Activated CD4-positive, alpha-beta memory T cell treated with anti-CD3 and anti-CD28 coated beads for 36 hours (primary cell): ENCODE measurements at regions not wholly inside any gene's neighbourhood (a gene's known extent, or its start where the extent isn't known, plus 50 kb on each side); places are given as distances from the start of the nearest gene placed in this dataset.

Source experiments
- CTCF ChIA-PET: fragments of 350-600 bp; sonication (Branson Sonifier 250); formaldehyde crosslinking; loops from one replicate; lab custom pipeline; 2021; ENCODE audit warnings: antibody characterized with exemption, inconsistent platforms; lab: Charles Lee
- POLR2A ChIA-PET: fragments of 350-600 bp; sonication (Branson Sonifier 250); formaldehyde crosslinking; loops from one replicate; lab custom pipeline; 2021; ENCODE audit warnings: antibody characterized with exemption; lab: Charles Lee
- DNase-seq: peaks from one replicate; pipeline ENCODE4 v3.0.0-alpha.2; 2020
- H3K27ac Mint-ChIP-seq: one replicate; pipeline ENCODE4 v1.8.0; 2021; ENCODE audit warnings: mixed read lengths
- H3K27me3 Mint-ChIP-seq: one replicate; pipeline ENCODE4 v1.8.0; 2021; ENCODE audit warnings: mixed read lengths
- H3K36me3 Mint-ChIP-seq: one replicate; pipeline ENCODE4 v1.8.0; 2021; ENCODE audit warnings: mixed read lengths
- H3K4me1 Mint-ChIP-seq: one replicate; pipeline ENCODE4 v1.8.0; 2021; ENCODE audit warnings: low read depth, mixed read lengths
- H3K4me3 Mint-ChIP-seq: one replicate; pipeline ENCODE4 v1.8.0; 2021; ENCODE audit warnings: mild to moderate bottlenecking, mixed read lengths
- H3K9me3 Mint-ChIP-seq: one replicate; pipeline ENCODE4 v1.8.0; 2021; ENCODE audit warnings: mixed read lengths
- intact Hi-C: fragments of 100-400 bp; cut with micrococcal nuclease; formaldehyde crosslinking; loops from one replicate; pipeline ENCODE4 v1.15.1; 2023

DNA sequence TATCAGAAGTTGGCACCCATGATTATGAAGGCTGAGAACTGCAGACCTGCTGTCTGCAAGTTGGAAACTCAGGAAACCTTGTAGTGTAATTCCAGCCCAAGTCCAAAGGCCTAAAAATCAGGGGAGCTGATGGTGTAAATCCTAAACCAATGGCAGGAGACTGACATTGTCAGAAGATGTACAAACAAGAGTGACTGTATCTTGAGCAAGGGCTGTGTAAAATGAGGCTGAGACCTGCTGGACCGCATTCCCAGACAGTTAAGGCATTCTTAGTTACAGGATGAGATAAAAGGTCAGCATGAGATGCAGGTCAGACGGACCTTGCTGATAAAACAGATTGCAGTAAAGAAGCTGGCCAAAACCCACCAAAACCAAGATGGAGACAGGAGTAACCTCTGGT is 147.7 kb downstream of the COG6 start:
- H3K4me1 Mint-ChIP-seq = peaks cover 13% of the 10 kb centered on the region
- H3K9me3 Mint-ChIP-seq = peaks cover 9% of the 10 kb centered on the region
- H3K27ac Mint-ChIP-seq = no peak overlapping the region
- H3K4me3 Mint-ChIP-seq = no peak overlapping the region
- no peak for DNase-seq
- POLR2A ChIA-PET = no interaction called here
- H3K27me3 Mint-ChIP-seq = no peaks in the 10 kb centered on the region
- CTCF ChIA-PET = no interaction called here
- intact Hi-C loops = no loop called here
- H3K36me3 Mint-ChIP-seq = peaks cover 2% of the 10 kb centered on the region

DNA sequence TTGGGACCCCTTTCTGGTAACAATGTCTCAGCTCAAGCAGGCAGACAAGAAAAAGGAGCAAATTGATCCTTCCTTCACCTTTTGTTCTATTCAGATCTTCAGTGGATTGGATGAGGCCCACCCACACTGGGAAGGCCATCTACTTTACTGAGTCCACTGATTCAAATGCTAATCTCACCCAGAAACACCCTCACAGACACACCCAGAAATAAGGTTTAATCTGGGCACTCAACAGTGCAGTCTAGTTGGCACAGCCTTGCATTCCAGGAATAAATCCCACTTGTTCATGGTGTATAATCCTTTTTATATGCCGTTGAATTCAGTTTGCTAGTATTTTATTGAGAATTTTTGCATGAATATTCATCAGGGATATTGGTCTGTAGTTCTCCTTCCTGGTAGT is 148.4 kb downstream of the COG6 start:
- Mint-ChIP-seq H3K36me3 (peaks cover 2% of the 10 kb centered on the region), H3K4me3 (no peak overlapping the region), H3K27me3 (no peaks in the 10 kb centered on the region), H3K4me1 (peaks cover 13% of the 10 kb centered on the region), H3K27ac (peak overlapping the region; percentile 23), H3K9me3 (peaks cover 9% of the 10 kb centered on the region)
- intact Hi-C loops = loop anchor here (1.0 kb wide), 1 partner anchor 28 kb away; no protein-coding TSS in a partner anchor
- no peak for DNase-seq
- CTCF ChIA-PET = no interaction called here
- POLR2A ChIA-PET = interaction anchor here (1.0 kb wide), 1 partner anchor 27 kb away, joined by 3 read pairs; no protein-coding TSS in a partner anchor

DNA sequence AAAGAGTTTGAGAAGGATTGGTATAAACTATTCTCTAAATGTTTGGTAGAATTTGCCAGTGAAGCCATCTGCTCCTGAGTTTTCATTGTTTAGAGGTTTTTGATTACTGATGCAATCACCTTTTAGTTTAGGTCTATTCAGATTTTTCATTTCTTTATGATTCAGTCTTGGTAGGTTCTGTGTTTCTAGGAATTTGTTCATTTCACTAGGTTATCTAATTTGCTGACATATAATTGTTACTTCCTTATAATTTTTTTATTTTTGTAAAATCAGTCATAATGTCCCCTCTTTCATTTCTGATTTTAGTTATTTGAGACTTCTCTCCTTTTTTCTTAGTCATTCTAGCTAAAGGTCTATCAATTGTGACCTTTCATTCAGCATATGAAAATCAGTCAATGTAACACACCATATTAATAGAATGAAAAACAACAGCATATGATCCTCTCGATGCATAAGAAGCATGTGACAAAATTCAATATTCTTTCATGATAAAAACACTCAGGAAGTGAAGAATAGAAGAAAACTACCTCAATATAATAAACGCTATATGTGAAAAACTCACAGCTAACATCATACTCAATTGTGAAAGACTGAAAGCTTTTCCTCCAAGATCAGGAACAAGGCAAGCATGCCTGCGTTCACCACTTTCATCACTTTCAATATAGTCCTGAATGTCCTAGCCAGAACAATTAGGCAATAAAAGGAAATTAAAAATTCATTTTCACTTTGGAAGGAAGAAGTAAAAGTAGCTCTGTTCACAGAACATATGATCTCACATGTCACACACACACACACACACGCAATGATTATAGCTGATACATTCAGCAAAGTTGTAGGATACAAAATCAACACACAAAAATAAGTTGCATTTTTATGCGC is 149.1 kb downstream of the COG6 start:
- CTCF ChIA-PET = interaction anchor here (1.0 kb wide), 1 partner anchor 35 kb away, joined by 3 read pairs; no protein-coding TSS in a partner anchor
- H3K27ac Mint-ChIP-seq = peak overlapping the region; percentile 23
- intact Hi-C loops = loop anchor here (1.0 kb wide), 1 partner anchor 28 kb away; no protein-coding TSS in a partner anchor
- no peak for DNase-seq
- H3K27me3 Mint-ChIP-seq = no peaks in the 10 kb centered on the region
- H3K9me3 Mint-ChIP-seq = peaks cover 9% of the 10 kb centered on the region
- POLR2A ChIA-PET = interaction anchor here (1.0 kb wide), 1 partner anchor 28 kb away, joined by 3 read pairs; no protein-coding TSS in a partner anchor
- peaks cover 13% of the 10 kb centered on the region for H3K4me1 Mint-ChIP-seq
- peaks cover 2% of the 10 kb centered on the region for H3K36me3 Mint-ChIP-seq
- H3K4me3 Mint-ChIP-seq = no peak overlapping the region

DNA sequence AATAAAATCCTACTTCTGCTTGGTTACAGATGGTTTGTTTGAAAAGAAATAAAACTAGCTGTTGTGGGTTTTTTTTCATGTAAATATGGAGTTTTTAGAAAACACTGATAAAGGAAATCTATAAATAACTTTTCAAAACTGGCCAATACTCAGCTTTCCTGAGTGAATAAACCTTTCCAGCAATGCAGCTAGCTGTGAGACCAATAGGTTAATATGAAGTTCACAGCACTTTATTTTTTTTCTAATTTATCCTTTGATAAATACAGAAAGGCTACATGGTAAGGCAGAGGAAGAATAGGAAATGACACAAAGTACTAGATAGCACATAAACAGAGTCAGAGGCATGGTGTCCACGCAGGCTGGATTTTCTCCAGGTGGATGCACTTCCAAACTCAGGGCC is 154.0 kb downstream of the COG6 start:
- H3K36me3 Mint-ChIP-seq = no peaks in the 10 kb centered on the region
- POLR2A ChIA-PET = no interaction called here

DNA sequence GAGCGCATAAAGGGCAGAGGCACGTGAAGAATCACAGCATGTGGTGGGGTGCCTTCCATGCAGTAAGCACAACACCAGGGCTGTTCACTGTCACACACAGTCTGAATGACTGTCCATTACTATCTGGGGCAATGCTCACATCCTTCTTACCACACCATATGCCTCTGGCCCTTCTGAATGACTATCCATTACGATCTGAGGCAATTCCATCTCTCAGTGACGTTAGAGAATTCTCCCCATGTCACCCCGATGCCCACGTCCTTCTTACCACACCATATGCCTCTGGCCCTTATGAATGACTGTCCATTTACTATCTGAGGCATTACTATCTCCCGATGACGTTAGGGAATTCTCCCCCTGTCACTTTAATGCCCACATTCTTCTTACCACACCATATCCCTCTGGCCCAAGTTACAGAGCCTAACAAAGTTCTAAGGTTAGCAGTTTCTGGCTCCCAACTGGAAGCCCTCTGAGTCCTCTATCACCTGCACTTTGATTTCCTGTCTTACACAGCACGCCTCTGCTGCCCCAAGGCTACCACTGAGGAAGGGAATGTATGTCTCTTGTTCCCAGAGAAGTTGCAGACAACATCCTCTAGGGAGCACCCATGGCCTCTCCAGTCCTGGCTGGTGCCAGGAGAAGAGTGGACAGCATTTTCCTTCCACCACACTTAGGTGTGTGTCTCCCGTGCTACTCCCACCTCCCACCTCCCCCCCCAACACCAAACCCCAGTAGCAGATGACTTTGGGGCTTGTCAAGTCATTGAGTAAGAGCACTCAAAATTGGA is 154.8 kb downstream of the COG6 start:
- Mint-ChIP-seq H3K4me3 (no peak overlapping the region), H3K4me1 (no peaks in the 10 kb centered on the region), H3K9me3 (no peaks in the 10 kb centered on the region), H3K27ac (no peak overlapping the region), H3K27me3 (no peaks in the 10 kb centered on the region), H3K36me3 (no peaks in the 10 kb centered on the region)
- DNase-seq = no peak
- POLR2A ChIA-PET = no interaction called here
- intact Hi-C loops = no loop called here
- CTCF ChIA-PET = no interaction called here

More for the DNA sequence above, 154.0 kb downstream of the COG6 start:
- no peak overlapping the region for H3K27ac Mint-ChIP-seq
- no peak for DNase-seq
- intact Hi-C loops = no loop called here
- CTCF ChIA-PET = no interaction called here
- H3K4me1 Mint-ChIP-seq = peaks cover 3% of the 10 kb centered on the region
- H3K9me3 Mint-ChIP-seq = no peaks in the 10 kb centered on the region
- H3K27me3 Mint-ChIP-seq = no peaks in the 10 kb centered on the region
- H3K4me3 Mint-ChIP-seq = no peak overlapping the region

DNA sequence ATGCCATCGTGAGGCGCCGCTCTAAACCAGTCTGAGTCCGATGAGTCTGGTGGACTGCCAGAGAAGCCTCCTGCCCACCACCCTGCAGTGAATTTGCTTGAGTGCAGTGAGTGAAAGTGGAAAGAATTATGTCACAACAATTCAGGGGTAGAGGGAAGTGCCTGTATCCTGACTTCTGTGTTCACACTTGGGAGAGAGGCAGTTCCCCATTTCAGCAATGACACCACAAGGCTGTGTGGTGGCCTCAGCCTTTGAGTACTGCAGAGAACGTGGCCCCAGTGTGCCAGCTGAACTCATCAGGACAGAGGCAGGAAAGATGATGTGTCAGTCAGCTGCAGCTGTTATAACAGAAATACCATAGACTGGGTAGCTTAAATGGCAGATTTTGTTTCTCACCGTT is 155.6 kb downstream of the COG6 start:
- no peaks in the 10 kb centered on the region for H3K9me3 Mint-ChIP-seq
- no peak for DNase-seq
- H3K36me3 Mint-ChIP-seq = no peaks in the 10 kb centered on the region
- no peaks in the 10 kb centered on the region for H3K4me1 Mint-ChIP-seq
- no peak overlapping the region for H3K4me3 Mint-ChIP-seq
- intact Hi-C loops = no loop called here
- H3K27me3 Mint-ChIP-seq = no peaks in the 10 kb centered on the region
- ChIA-PET POLR2A (no interaction called here), CTCF (no interaction called here)
- H3K27ac Mint-ChIP-seq = no peak overlapping the region

DNA sequence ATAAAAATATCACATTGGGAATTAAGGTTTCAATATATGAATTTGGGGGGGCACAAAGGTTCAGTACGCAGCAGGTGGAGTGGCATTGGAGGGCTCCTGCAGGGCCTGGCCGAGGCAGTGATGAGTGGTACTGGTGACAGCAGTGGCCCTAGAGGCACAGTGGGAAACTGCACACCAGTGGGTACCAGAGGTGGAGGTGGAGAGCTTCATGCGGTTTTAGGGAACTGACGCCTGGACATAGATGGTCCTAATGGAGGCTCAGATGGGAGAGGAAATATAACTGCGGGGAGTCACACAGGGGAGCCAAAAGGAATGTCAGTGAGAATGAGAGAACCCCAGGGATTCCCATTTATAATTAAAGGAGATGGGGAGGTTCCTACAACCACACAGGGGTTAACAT is 156.2 kb downstream of the COG6 start:
- intact Hi-C loops = no loop called here
- Mint-ChIP-seq H3K36me3 (no peaks in the 10 kb centered on the region), H3K9me3 (no peaks in the 10 kb centered on the region), H3K27me3 (no peaks in the 10 kb centered on the region), H3K4me3 (no peak overlapping the region), H3K27ac (no peak overlapping the region), H3K4me1 (no peaks in the 10 kb centered on the region)
- POLR2A ChIA-PET = no interaction called here
- DNase-seq = no peak
- CTCF ChIA-PET = no interaction called here

DNA sequence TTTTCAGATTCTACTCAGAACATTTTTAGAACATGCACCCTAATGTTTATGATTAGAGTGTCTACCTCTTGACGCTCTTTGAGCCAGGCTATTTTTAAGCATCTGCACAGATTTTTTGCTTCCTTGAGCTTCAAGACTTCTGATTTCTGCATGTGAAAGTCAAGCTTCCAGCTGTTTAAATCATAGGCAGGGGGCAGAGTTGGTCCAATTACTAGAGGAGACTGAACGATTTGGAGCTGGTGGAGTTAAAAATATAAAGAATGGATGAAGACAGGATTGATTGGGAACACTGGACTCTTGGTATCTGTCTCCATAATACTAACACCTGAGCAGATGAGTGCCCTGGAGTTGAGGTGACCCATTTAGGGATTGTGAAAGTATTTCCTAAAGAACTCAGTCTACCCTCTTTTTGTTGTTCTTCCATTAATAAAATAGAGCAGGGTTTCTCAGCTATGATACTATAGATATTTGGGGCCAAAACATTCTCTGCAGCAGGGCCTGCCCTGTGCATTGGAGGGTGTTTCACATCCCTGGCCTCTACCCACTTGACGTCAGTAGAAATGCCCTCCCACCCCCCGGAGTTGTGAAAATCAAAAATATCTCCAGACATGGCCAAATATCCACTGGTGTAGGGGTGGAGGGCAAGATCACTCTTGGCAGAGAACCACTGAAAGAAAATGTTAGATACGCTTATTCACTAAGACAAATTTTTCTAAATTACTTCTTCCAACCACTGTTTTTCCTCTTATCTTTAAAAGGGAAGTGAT is 160.1 kb downstream of the COG6 start:
- CTCF ChIA-PET = interaction anchor here (0.6 to 1.2 kb wide), 3 partner anchors 85 to 657 kb away, joined by 3 read pairs; no protein-coding TSS in a partner anchor
- H3K4me1 Mint-ChIP-seq = no peaks in the 10 kb centered on the region
- H3K4me3 Mint-ChIP-seq = no peak overlapping the region
- H3K27ac Mint-ChIP-seq = no peak overlapping the region
- POLR2A ChIA-PET = no interaction called here
- H3K36me3 Mint-ChIP-seq = no peaks in the 10 kb centered on the region
- intact Hi-C loops = no loop called here
- no peaks in the 10 kb centered on the region for H3K9me3 Mint-ChIP-seq
- no peak for DNase-seq
- no peaks in the 10 kb centered on the region for H3K27me3 Mint-ChIP-seq

DNA sequence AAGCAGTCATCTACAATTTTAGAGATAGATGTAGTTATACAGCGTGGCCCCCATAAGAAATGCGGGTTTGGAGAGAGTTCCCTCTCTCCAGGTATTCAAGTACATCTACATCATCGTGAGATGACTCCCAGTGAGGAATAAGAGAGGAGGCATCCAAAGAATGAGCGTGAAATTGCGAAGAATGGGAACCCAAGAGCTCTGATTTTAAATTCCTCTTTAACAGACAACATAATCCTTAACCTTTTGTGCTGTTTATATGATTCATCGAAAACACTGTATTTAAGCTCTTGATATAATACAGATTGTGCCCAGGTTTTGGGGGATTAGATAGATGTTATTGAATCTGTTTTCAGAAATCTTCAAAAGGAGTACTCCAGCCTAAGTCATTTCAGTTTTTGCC is 161.5 kb downstream of the COG6 start:
- H3K4me3 Mint-ChIP-seq = no peak overlapping the region
- H3K4me1 Mint-ChIP-seq = peaks cover 3% of the 10 kb centered on the region
- no peaks in the 10 kb centered on the region for H3K27me3 Mint-ChIP-seq
- no peak overlapping the region for H3K27ac Mint-ChIP-seq
- H3K36me3 Mint-ChIP-seq = no peaks in the 10 kb centered on the region
- CTCF ChIA-PET = interaction anchor here (0.7 kb wide), 1 partner anchor 1387 kb away, joined by 3 read pairs; no protein-coding TSS in a partner anchor
- intact Hi-C loops = no loop called here
- H3K9me3 Mint-ChIP-seq = no peaks in the 10 kb centered on the region
- POLR2A ChIA-PET = no interaction called here
- DNase-seq = no peak

DNA sequence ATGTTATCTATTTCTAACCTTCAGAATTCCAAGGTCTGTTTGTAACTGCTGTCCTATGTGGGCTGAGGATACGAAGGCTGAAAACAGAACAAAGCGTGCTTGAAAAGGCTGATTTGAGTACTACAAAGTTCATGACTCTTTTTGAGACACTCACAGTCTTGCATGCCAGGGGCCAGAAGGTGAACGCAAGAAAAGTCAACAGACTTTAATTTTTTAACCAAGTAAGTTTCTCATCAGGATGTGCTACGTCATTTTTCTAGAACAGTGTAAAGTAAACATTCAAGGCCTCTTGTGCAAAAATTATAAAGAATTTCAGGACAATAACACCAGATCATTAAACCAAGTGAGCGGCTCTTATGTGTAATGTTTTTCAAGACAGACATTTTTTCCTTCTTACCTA is 163.5 kb downstream of the COG6 start:
- Mint-ChIP-seq H3K4me1 (peaks cover 22% of the 10 kb centered on the region), H3K36me3 (no peaks in the 10 kb centered on the region), H3K9me3 (no peaks in the 10 kb centered on the region), H3K4me3 (no peak overlapping the region), H3K27me3 (no peaks in the 10 kb centered on the region), H3K27ac (no peak overlapping the region)
- no peak for DNase-seq
- intact Hi-C loops = no loop called here
- ChIA-PET CTCF (no interaction called here), POLR2A (no interaction called here)

DNA sequence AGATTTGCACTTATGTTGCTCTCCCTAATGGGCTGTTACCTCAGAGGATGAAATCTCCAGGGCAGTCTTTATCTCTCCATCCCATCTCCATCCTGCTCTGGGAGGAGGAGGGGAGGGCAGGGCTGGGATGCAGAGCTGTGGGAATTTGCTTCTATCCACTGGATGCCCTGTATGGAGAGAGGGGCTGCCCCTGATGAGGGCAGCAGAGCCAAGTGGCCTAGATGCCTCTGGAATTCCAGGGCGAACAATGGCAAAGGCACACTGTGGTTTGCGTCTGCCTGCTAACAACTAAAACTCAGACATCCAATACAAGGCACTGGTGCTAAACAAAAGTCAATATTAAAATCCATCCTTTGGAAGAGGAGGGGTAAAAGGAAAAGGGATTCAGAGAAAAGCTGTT is 165.1 kb downstream of the COG6 start:
- H3K9me3 Mint-ChIP-seq = no peaks in the 10 kb centered on the region
- peaks cover 24% of the 10 kb centered on the region for H3K4me1 Mint-ChIP-seq
- ChIA-PET POLR2A (no interaction called here), CTCF (interaction anchor here (0.6 kb wide), 1 partner anchor 80 kb away, joined by 3 read pairs; no protein-coding TSS in a partner anchor)
- no peak for DNase-seq
- H3K27ac Mint-ChIP-seq = no peak overlapping the region
- intact Hi-C loops = no loop called here
- H3K4me3 Mint-ChIP-seq = no peak overlapping the region
- no peaks in the 10 kb centered on the region for H3K36me3 Mint-ChIP-seq
- no peaks in the 10 kb centered on the region for H3K27me3 Mint-ChIP-seq

DNA sequence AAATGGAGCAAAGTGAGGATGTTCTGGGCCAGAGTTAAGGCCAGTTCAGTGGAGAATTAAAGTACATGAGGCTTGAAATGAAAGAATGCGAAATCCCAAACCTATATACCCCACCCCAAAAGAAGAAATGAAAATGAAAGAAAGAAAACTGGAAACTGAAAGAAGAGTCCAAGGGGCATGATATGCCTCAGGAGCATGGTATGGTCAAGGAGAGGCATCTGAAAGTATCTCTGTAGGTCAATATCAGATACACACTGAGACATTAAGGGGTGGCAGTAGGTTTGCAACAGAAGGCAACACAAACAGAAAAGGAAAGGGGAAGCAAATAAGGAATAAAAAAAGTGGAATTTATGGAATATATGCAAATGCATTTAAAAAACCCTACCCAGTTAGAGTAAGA is 166.5 kb downstream of the COG6 start:
- intact Hi-C loops = no loop called here
- ChIA-PET CTCF (no interaction called here), POLR2A (no interaction called here)
- peaks cover 3% of the 10 kb centered on the region for H3K27me3 Mint-ChIP-seq
- H3K27ac Mint-ChIP-seq = no peak overlapping the region
- no peaks in the 10 kb centered on the region for H3K36me3 Mint-ChIP-seq
- H3K4me3 Mint-ChIP-seq = no peak overlapping the region
- no peak for DNase-seq
- H3K4me1 Mint-ChIP-seq = peaks cover 24% of the 10 kb centered on the region
- H3K9me3 Mint-ChIP-seq = no peaks in the 10 kb centered on the region
